ENCODE measurements at regions not wholly inside any gene's neighbourhood (a gene's known extent, or its start where the extent isn't known, plus 50 kb on each side); places are given as distances from the start of the nearest gene placed in this dataset.

GRCh38 chr4:129359461-129359860 is 263.5 kb downstream of the C4orf33 start:
- no peaks in the 10 kb centered on the region for H3K9me3 ChIP-seq
- H3K27me3 ChIP-seq: no peaks in the 10 kb centered on the region
- peaks cover 0 to 11% (median 2%) of the 10 kb centered on the region in 3 donors for H3K4me1 ChIP-seq
- H3K4me3 ChIP-seq: no peak overlapping the region
- intact Hi-C loops (cut with DNase I): no loop called here
- no peaks in the 10 kb centered on the region for H3K36me3 ChIP-seq
- TF ChIP-seq POLR2A (IDR thresholded peaks at IDR 0.05): no peak
- TF ChIP-seq CTCF (IDR thresholded peaks at IDR 0.05): no peak
- no peak for DNase-seq
- H3K27ac ChIP-seq: no peak overlapping the region

GRCh38 chr4:129362691-129363274 is 266.8 kb downstream of the C4orf33 start:
- no peaks in the 10 kb centered on the region for H3K9me3 ChIP-seq
- WGBS, 2 donors: 9 to 10% methylated on average over 5 of the region's 5 CpGs
- H3K4me3 ChIP-seq: no peak overlapping the region
- H3K27me3 ChIP-seq: no peaks in the 10 kb centered on the region
- no peak for TF ChIP-seq POLR2A (IDR thresholded peaks at IDR 0.05)
- TF ChIP-seq CTCF (IDR thresholded peaks at IDR 0.05): peak; percentile 16 to 76 (median 64)
- no peak overlapping the region for H3K27ac ChIP-seq
- DNase-seq: no peak
- H3K36me3 ChIP-seq: no peaks in the 10 kb centered on the region
- intact Hi-C loops (cut with DNase I): loop anchor here (5.0 kb wide), 1 partner anchor 280 kb away; no protein-coding TSS in a partner anchor
- peaks cover 0 to 11% (median 2%) of the 10 kb centered on the region in 3 donors for H3K4me1 ChIP-seq

- no peak overlapping the region for H3K27ac ChIP-seq
- intact Hi-C loops (cut with DNase I): loop anchor here (5.0 kb wide), 1 partner anchor 277 kb away; no protein-coding TSS in a partner anchor
Observed at GRCh38 chr4:129364747-129365452, 268.9 kb downstream of the C4orf33 start.

GRCh38 chr4:129369361-129370010 is 273.5 kb downstream of the C4orf33 start:
- Histone ChIP-seq H3K4me3 (no peak overlapping the region), H3K27ac (no peak overlapping the region), H3K9me3 (no peaks in the 10 kb centered on the region), H3K4me1 (no peaks in the 10 kb centered on the region), H3K36me3 (no peaks in the 10 kb centered on the region), H3K27me3 (no peaks in the 10 kb centered on the region)
- intact Hi-C loops (cut with DNase I): no loop called here
- DNase-seq: no peak
- WGBS, 2 donors: 52 to 71% methylated on average over 3 of the region's 3 CpGs
- TF ChIP-seq POLR2A (IDR thresholded peaks at IDR 0.05) (no peak), CTCF (IDR thresholded peaks at IDR 0.05) (no peak)

More at GRCh38 chr4:129364747-129365452, 268.9 kb downstream of the C4orf33 start:
- peaks cover 0 to 11% (median 2%) of the 10 kb centered on the region in 3 donors for H3K4me1 ChIP-seq
- no peak overlapping the region for H3K4me3 ChIP-seq
- H3K36me3 ChIP-seq: no peaks in the 10 kb centered on the region
- no peaks in the 10 kb centered on the region for H3K27me3 ChIP-seq
- TF ChIP-seq POLR2A (IDR thresholded peaks at IDR 0.05) (no peak), CTCF (IDR thresholded peaks at IDR 0.05) (no peak)
- DNase-seq: no peak
- no peaks in the 10 kb centered on the region for H3K9me3 ChIP-seq
- 76% methylated on average over 10 of the region's 10 CpGs for WGBS, 2 donors

GRCh38 chr4:129371065-129371464 is 275.1 kb downstream of the C4orf33 start:
- intact Hi-C loops (cut with DNase I): no loop called here
- DNase-seq: no peak
- TF ChIP-seq POLR2A (IDR thresholded peaks at IDR 0.05) (no peak), CTCF (IDR thresholded peaks at IDR 0.05) (no peak)
- WGBS, 2 donors: 63 to 64% methylated on average over 4 of the region's 4 CpGs
- no peaks in the 10 kb centered on the region for H3K4me1 ChIP-seq
- no peak overlapping the region for H3K27ac ChIP-seq
- H3K9me3 ChIP-seq: no peaks in the 10 kb centered on the region
- H3K4me3 ChIP-seq: no peak overlapping the region
- H3K27me3 ChIP-seq: no peaks in the 10 kb centered on the region
- no peaks in the 10 kb centered on the region for H3K36me3 ChIP-seq
